GM10266 (cell line): ENCODE measurements at regions not wholly inside any gene's neighbourhood (a gene's known extent, or its start where the extent isn't known, plus 50 kb on each side); places are given as distances from the start of the nearest gene placed in this dataset.

Experiments used
- DNase-seq: peaks from one replicate; pipeline ENCODE4 v3.0.0; 2012; ENCODE audit errors: extremely low spot score
- CTCF ChIP-seq: IDR thresholded peaks from 2 replicates; pipeline ENCODE4 v1.5.1; 2012; ENCODE audit warnings: mild to moderate bottlenecking, low read depth; ENCODE audit not compliant: control insufficient read depth, insufficient read depth; ENCODE audit errors: missing control alignments

DNA sequence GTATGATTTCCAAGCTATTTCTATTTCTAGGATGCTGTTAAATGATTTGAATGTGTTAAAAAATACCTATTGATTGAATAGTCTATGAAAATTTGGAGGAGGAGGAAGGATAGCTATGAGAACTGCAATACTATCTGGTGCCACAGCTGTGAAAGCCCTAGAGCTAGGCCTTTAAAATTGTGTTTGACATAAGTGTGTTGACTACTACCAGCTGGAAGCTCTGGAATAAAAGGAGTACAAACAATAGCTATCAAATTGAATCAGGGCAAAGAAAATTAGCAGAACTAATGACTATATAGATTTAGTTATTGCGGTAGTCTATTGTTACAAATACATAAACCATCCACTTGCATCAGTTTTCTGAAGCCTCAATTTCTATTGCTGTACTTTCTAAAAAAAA, 124.8 kb upstream of the CNTN5 start:
- no peak for DNase-seq
- no peak for TF ChIP-seq CTCF

DNA sequence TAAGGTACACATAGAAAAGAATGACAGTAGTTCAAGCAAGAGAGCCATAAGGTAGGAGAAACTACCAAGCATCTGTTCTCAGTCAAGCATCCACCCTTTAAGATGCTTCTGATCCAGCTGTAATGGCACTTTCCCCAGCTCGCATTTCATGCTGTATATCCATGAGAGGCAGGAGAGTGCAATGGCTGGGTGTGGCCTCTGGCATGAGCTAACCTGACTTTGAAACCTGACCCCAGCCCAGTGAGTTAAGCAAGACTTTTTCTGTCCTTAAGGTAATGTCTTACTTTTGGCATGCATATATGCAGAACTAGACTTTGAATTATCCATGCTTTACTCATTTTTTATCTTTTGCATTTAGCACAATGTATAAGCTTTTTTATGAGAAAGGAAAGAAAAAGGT, 79.8 kb upstream of the CNTN5 start:
- no peak for DNase-seq
- no peak for TF ChIP-seq CTCF

GRCh38 chr11:98944461-98944860, 76.3 kb upstream of the CNTN5 start:
- no peak for TF ChIP-seq CTCF
- DNase-seq: no peak

DNA sequence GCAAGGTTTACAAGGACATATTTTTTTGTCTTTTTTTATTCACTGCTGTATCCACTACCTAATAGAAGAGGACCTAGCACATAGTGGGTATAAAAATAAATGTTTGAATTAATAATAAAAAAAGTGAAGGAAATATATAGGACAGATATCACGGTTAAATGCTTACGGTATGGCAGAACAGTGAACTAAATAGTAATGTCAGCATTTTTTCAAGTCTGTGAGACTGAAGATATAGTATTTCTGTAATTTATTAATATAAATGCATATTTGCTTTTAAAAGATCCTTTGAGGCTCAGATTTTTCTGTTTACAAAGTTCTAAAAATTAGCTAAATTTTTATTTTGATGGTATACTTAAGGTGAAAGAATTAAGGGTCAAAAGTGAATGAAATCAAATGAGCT, 68.6 kb upstream of the CNTN5 start:
- DNase-seq: no peak
- TF ChIP-seq CTCF: no peak

DNA sequence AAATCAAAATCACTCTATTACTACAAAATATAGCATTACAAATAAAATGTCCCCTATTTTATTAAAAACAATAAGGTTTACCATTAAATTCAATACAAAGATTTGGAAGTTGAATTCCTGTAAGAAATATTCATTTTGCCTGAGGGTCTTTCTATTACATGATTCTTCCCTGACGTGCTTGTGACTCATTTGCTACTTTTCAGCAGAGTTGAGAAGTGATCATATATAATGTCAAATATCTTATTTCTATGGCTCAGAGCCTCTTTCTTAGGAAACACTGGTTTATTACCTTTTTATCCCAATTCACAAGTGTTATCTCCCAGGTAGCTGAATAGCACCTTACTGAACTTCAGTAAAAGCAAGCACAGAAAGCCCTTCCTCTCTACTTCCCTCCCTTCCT, 65.2 kb upstream of the CNTN5 start:
- TF ChIP-seq CTCF: no peak
- DNase-seq: no peak

GRCh38 chr11:98964146-98964545, 56.6 kb upstream of the CNTN5 start:
- no peak for TF ChIP-seq CTCF
- DNase-seq: no peak

DNA sequence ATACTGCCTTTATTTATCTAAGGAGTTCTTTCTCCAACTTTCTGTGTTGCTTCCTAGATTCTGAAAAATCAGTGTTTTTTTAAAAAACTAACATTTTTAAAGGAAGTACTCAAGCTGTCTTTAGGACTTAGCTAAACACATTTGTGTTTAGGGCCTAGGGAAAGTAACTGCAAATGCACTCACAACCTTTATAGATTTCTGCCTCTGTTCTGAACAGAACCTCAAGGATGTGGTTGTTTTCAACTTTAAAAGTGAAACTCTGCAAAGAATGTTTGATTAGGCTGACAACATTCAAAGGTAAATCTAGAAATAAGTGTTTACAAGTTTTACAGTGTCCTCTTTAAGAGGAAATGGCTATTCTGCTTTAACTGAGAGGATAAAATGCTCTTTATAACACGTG, 55.4 kb upstream of the CNTN5 start:
- DNase-seq: no peak
- no peak for TF ChIP-seq CTCF
